NK-92 (cell line): ENCODE measurements at regions not wholly inside any gene's neighbourhood (a gene's known extent, or its start where the extent isn't known, plus 50 kb on each side); places are given as distances from the start of the nearest gene placed in this dataset.

Experiments used
- DNase-seq: peaks from one replicate; lab custom pipeline; 2025; ENCODE audit not compliant: unreplicated experiment; lab: John Stamatoyannopoulos, UW

- DNase-seq: no peak
Observed at GRCh38 chr2:133809485-133809884, 241.2 kb upstream of the NCKAP5 start.

DNA sequence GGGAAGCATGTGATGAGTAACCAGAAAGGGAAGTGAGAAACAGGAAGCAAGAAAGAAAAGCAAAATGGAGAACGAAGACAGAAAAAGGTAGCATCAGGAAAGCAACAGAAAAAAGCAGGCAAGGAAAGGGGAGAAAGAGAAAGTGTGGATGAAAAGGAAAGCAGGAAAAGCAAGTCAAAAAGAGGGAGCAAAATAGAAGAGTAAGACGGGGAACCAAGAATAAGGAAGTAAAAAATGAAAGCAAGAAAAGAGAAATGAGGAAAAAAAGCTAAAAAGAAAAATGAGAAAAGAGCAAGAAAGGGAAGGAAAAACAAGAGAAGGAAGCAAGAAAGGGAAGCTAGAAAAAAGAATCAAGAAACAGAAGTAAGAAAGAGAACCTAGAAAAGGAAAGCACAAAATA, 242.3 kb upstream of the NCKAP5 start:
- DNase-seq: no peak

GRCh38 chr2:133811409-133812125, 243.3 kb upstream of the NCKAP5 start:
- DNase-seq: no peak

GRCh38 chr2:133812826-133813617, 244.8 kb upstream of the NCKAP5 start:
- DNase-seq: no peak

DNA sequence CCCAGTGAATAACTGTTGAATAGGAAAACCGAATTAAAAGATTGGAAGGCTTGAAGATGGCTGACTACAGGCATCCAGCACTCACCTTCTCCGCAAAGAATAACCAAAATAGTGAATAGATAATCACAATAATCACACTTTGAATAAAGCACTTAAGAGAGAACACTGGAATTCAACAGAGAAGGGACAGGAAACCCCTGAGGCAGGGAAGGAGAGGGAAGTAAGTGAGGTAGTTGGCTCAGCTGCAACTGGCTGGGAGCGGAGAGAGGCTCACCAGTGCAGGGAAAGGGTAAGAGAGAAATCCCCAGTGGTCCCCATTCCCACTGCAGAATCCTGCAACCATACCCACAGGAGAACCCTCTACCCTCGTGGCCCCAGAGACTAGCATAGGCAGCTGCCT, 246.6 kb upstream of the NCKAP5 start:
- no peak for DNase-seq

DNA sequence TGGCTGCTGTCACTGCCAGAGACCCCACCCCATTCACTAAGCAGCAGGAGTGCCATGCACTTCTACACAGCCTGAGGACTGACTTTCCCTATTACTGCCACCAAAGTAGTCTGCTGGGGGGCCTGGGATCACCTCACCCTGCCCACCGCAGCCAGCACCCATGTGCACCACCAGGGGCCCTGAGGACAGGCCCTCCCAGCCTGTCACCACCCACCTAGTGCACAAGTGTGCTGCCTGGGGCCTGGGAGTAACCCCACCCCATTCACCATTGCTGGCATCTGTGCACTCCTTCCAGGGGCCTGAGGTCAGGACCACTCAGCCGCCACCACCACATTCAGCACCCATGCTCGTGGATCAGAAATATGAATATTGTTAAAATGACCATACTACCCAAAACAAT, 247.8 kb upstream of the NCKAP5 start:
- no peak for DNase-seq

DNA sequence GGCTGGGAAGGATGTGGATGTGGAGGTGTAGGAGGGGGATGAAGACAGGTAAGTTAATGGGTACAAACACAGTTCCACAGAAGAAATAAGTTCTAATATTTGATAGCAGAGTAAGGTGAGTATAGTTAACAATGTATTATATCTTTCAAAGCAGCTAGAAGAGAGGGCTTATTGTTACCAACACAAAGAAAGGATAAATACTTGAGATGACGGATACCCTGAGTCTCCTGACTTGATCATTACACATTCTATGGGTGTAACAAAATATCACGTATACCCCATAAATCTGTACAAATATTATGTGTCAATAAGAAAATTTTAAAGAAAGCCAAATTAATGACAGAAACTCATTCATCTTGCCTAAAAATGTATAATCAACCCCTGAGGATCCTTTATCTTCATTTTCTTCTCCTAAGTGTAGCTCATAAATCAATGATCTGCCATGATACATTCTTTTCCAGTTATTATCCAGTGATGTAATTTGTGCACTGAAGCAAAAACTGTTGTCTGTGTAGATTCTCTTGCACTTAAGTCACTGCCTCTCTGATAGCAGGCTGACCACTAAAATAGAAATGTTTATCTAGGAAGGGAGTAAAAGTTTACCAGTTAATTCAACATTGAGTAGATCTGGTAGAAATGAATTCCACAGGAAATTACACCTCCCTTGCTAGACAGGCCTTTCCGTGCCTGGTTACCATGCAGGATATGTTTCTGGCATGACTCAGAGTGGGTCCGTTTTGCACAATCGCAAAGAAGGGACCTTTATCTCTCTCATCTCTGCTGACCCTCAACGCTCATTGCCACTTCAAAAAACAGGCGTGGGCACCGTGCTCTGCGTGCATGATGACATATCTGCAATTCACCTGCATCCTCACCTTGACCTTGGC, 249.7 kb upstream of the NCKAP5 start:
- DNase-seq: no peak

GRCh38 chr2:133818661-133819060, 250.4 kb upstream of the NCKAP5 start:
- DNase-seq: no peak

GRCh38 chr2:133819906-133820305, 251.6 kb upstream of the NCKAP5 start:
- no peak for DNase-seq

DNA sequence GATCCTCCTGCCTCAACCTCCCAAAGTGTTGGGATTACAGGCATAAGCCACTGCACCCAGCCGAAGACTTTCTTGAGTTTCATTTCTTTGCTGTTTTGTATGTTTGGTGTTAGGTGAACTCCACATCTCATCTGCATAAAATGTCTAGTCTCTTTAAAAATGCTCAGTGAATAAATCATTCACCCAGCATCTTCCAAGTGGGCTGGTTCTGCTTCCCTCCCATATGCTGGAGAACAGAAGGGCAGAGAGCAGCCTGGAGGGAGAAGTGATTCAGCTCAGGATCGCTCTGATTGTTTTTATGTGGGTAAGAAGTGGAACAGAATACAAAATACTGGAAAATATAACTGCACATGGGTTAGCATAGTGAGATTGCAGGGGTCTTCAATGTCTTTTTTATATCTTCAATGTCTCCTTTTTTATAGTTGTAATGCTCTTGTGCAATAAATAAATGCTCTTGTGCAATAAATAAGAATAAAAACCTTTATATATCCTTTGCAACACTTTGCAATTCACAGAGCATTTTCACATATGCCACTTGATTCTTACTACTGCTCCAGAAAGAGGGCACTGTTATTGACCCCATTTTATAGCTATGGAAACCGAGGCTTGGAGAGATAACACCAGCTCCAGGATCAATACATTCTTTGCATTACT, 253.0 kb upstream of the NCKAP5 start:
- no peak for DNase-seq

DNA sequence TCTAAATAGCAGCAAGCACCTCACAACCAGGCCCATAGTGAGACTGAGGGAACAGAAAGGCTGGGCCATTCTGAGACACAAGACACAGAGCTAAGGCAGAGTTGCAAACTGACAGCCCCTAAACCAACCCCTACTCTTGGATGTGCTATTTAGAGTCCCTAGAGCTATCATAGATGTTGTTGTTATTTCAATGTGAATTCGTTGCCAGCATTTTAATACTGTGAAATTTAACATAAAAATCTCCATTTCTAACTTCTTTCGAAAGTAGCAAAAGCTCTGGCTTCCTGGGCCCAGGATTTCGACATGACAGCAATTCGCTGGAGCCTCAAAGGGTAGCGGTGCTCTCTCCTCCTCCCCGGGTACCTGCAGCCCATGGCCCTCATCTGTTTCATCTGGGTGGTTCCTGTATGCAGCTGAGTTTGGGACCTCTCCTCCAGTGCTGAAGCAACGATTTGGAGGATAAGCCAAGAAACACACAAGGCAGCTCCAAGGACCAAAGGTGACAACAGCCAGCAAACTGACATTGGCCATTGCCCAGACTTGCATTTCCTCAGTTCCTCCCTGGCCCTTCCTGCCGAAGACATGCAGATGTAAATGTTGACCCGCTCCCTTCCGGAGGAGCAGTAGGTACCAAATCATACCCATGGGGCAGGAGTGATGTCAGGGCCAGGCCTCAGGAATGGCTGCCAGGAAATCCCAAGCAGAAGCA, 254.4 kb upstream of the NCKAP5 start:
- DNase-seq: no peak

DNA sequence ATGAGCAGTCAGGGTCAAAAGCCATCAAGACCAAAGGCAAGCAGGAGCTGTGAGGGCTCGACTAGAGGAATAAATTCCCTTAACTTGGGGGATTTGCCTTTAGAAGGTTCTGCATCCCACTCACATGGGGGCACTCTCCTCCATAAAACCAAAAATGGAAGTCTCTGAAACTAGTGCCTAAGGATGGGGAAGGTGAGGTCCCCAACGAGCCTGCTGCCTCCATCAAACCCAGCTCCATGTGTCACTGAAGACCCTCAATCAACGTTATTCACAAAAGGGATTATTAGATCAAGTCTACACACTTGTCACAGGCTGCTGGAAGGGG, 254.9 kb upstream of the NCKAP5 start:
- no peak for DNase-seq

- DNase-seq: no peak
Observed at GRCh38 chr2:133824869-133825268, 256.6 kb upstream of the NCKAP5 start.

GRCh38 chr2:133825778-133826177, 257.5 kb upstream of the NCKAP5 start:
- DNase-seq: no peak

- DNase-seq: no peak
Observed at GRCh38 chr2:133828913-133829312, 260.6 kb upstream of the NCKAP5 start.

- DNase-seq: no peak
Observed at GRCh38 chr2:133829450-133830020, 261.3 kb upstream of the NCKAP5 start.

- DNase-seq: no peak
Observed at GRCh38 chr2:133833746-133834145, 265.5 kb upstream of the NCKAP5 start.

DNA sequence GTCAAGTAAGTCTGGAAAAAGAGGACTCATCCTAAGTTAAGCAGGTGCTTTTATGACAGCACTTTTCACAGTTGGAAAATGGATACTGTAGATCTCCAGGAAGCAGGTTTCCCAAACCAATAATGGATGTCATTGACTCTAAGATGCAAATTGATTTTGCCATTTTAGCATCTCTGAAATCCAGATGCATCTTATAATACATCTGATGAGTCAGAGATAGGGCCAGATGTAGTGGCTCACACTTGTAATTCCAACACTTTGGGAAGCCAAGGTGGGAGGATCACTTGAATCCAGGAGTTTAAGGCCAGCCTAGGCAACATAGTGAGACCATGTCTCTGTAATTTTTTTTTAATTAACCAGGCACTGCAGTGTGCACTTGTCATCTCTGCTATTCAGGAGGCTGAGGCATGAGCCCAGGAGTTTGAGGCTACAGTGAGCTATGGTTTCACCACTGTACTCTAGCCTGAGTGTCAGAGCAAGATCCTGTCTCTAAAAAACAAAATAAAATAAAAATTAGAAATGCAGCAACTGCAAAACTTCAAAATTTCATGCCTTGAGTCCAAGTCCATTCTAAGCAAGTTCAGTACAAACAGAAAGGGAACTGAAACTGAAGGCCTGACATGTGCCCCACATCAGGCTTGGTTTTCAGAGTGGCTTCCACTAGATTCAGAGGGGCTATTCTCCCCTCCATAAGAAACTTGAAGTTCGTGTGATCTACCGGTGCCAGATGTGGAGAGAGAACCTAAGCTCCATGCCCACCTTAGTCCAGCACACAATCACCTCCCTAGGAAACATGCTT, 267.8 kb upstream of the NCKAP5 start:
- no peak for DNase-seq

- DNase-seq: no peak
Observed at GRCh38 chr2:133836691-133837345, 268.6 kb upstream of the NCKAP5 start.
